ENCODE measurements at regions not wholly inside any gene's neighbourhood (a gene's known extent, or its start where the extent isn't known, plus 50 kb on each side); places are given as distances from the start of the nearest gene placed in this dataset.
A peak's percentile ranks its signal among the peaks of the same experiment; 100 is the strongest.
"Not testable (repeated sequence)": the region's sequence is repeated elsewhere in the genome, so short reads cannot be mapped to it uniquely, and the experiment has no call there.

- ATAC-seq (ENCODE audit: low read depth); DNase-seq (ENCODE audit: low spot score); H3K27me3 ChIP-seq (ENCODE audit: insufficient read depth, poor library complexity, severe bottlenecking): not testable (repeated sequence)
Observed at GRCh38 chr9:66245481-66245880, 508.5 kb downstream of the FOXD4L4 start.

GRCh38 chr9:66257581-66257980, 520.6 kb downstream of the FOXD4L4 start:
- H3K36me3 ChIP-seq (ENCODE audit: low read depth); DNase-seq (ENCODE audit: low spot score); H3K27me3 ChIP-seq (ENCODE audit: insufficient read depth, poor library complexity, severe bottlenecking); H3K4me3 ChIP-seq (ENCODE audit: severe bottlenecking); ATAC-seq (ENCODE audit: low read depth); H3K27ac ChIP-seq (ENCODE audit: poor library complexity, severe bottlenecking); H3K4me1 ChIP-seq (ENCODE audit: insufficient read depth, poor library complexity, severe bottlenecking); H3K9me3 ChIP-seq (ENCODE audit: severe bottlenecking): not testable (repeated sequence)

More at GRCh38 chr9:66245481-66245880, 508.5 kb downstream of the FOXD4L4 start:
- not testable (repeated sequence) for H3K4me3 ChIP-seq (ENCODE audit: severe bottlenecking); H3K9me3 ChIP-seq (ENCODE audit: severe bottlenecking); H3K36me3 ChIP-seq (ENCODE audit: low read depth); H3K4me1 ChIP-seq (ENCODE audit: insufficient read depth, poor library complexity, severe bottlenecking); H3K27ac ChIP-seq (ENCODE audit: poor library complexity, severe bottlenecking)

- H3K9me3 ChIP-seq (ENCODE audit: severe bottlenecking); H3K4me1 ChIP-seq (ENCODE audit: insufficient read depth, poor library complexity, severe bottlenecking); H3K36me3 ChIP-seq (ENCODE audit: low read depth); H3K27ac ChIP-seq (ENCODE audit: poor library complexity, severe bottlenecking); ATAC-seq (ENCODE audit: low read depth); H3K4me3 ChIP-seq (ENCODE audit: severe bottlenecking); H3K27me3 ChIP-seq (ENCODE audit: insufficient read depth, poor library complexity, severe bottlenecking); DNase-seq (ENCODE audit: low spot score): not testable (repeated sequence)
Observed at GRCh38 chr9:66261576-66261975, 524.6 kb downstream of the FOXD4L4 start.

GRCh38 chr9:66263621-66264020, 526.7 kb downstream of the FOXD4L4 start:
- not testable (repeated sequence) for H3K9me3 ChIP-seq (ENCODE audit: severe bottlenecking); DNase-seq (ENCODE audit: low spot score); H3K36me3 ChIP-seq (ENCODE audit: low read depth); H3K4me1 ChIP-seq (ENCODE audit: insufficient read depth, poor library complexity, severe bottlenecking); H3K4me3 ChIP-seq (ENCODE audit: severe bottlenecking); H3K27ac ChIP-seq (ENCODE audit: poor library complexity, severe bottlenecking); ATAC-seq (ENCODE audit: low read depth); H3K27me3 ChIP-seq (ENCODE audit: insufficient read depth, poor library complexity, severe bottlenecking)

GRCh38 chr9:66264786-66265185, 527.8 kb downstream of the FOXD4L4 start:
- H3K4me1 ChIP-seq (ENCODE audit: insufficient read depth, poor library complexity, severe bottlenecking); ATAC-seq (ENCODE audit: low read depth); H3K4me3 ChIP-seq (ENCODE audit: severe bottlenecking); H3K36me3 ChIP-seq (ENCODE audit: low read depth); H3K27me3 ChIP-seq (ENCODE audit: insufficient read depth, poor library complexity, severe bottlenecking); H3K9me3 ChIP-seq (ENCODE audit: severe bottlenecking); H3K27ac ChIP-seq (ENCODE audit: poor library complexity, severe bottlenecking); DNase-seq (ENCODE audit: low spot score): not testable (repeated sequence)

- H3K4me1 ChIP-seq (ENCODE audit: insufficient read depth, poor library complexity, severe bottlenecking); H3K36me3 ChIP-seq (ENCODE audit: low read depth); H3K27ac ChIP-seq (ENCODE audit: poor library complexity, severe bottlenecking); H3K27me3 ChIP-seq (ENCODE audit: insufficient read depth, poor library complexity, severe bottlenecking); ATAC-seq (ENCODE audit: low read depth); H3K4me3 ChIP-seq (ENCODE audit: severe bottlenecking); H3K9me3 ChIP-seq (ENCODE audit: severe bottlenecking); DNase-seq (ENCODE audit: low spot score): not testable (repeated sequence)
Observed at GRCh38 chr9:66266202-66266601, 529.3 kb downstream of the FOXD4L4 start.

GRCh38 chr9:66266856-66267430, 530.0 kb downstream of the FOXD4L4 start:
- not testable (repeated sequence) for H3K9me3 ChIP-seq (ENCODE audit: severe bottlenecking); H3K27ac ChIP-seq (ENCODE audit: poor library complexity, severe bottlenecking); H3K4me1 ChIP-seq (ENCODE audit: insufficient read depth, poor library complexity, severe bottlenecking); H3K27me3 ChIP-seq (ENCODE audit: insufficient read depth, poor library complexity, severe bottlenecking); H3K36me3 ChIP-seq (ENCODE audit: low read depth); H3K4me3 ChIP-seq (ENCODE audit: severe bottlenecking); ATAC-seq (ENCODE audit: low read depth)
- DNase-seq (ENCODE audit: low spot score), result peak; percentile 32

- not testable (repeated sequence) for DNase-seq (ENCODE audit: low spot score); H3K4me1 ChIP-seq (ENCODE audit: insufficient read depth, poor library complexity, severe bottlenecking); ATAC-seq (ENCODE audit: low read depth); H3K27ac ChIP-seq (ENCODE audit: poor library complexity, severe bottlenecking); H3K27me3 ChIP-seq (ENCODE audit: insufficient read depth, poor library complexity, severe bottlenecking); H3K9me3 ChIP-seq (ENCODE audit: severe bottlenecking); H3K36me3 ChIP-seq (ENCODE audit: low read depth); H3K4me3 ChIP-seq (ENCODE audit: severe bottlenecking)
Observed at GRCh38 chr9:66267684-66268083, 530.7 kb downstream of the FOXD4L4 start.

GRCh38 chr9:66269024-66269423, 532.1 kb downstream of the FOXD4L4 start:
- not testable (repeated sequence) for H3K36me3 ChIP-seq (ENCODE audit: low read depth); H3K4me1 ChIP-seq (ENCODE audit: insufficient read depth, poor library complexity, severe bottlenecking); H3K27ac ChIP-seq (ENCODE audit: poor library complexity, severe bottlenecking); H3K4me3 ChIP-seq (ENCODE audit: severe bottlenecking); H3K9me3 ChIP-seq (ENCODE audit: severe bottlenecking); DNase-seq (ENCODE audit: low spot score); ATAC-seq (ENCODE audit: low read depth); H3K27me3 ChIP-seq (ENCODE audit: insufficient read depth, poor library complexity, severe bottlenecking)

GRCh38 chr9:66269783-66270182, 532.8 kb downstream of the FOXD4L4 start:
- not testable (repeated sequence) for H3K9me3 ChIP-seq (ENCODE audit: severe bottlenecking); H3K36me3 ChIP-seq (ENCODE audit: low read depth); H3K4me1 ChIP-seq (ENCODE audit: insufficient read depth, poor library complexity, severe bottlenecking); ATAC-seq (ENCODE audit: low read depth); H3K27me3 ChIP-seq (ENCODE audit: insufficient read depth, poor library complexity, severe bottlenecking)
- H3K4me3 ChIP-seq (ENCODE audit: severe bottlenecking), result peak overlapping the region; percentile 49
- peak overlapping the region; percentile 20 for H3K27ac ChIP-seq (ENCODE audit: poor library complexity, severe bottlenecking)
- DNase-seq (ENCODE audit: low spot score), result peak; percentile 37

GRCh38 chr9:66278809-66279208, 541.9 kb downstream of the FOXD4L4 start:
- H3K27me3 ChIP-seq (ENCODE audit: insufficient read depth, poor library complexity, severe bottlenecking); H3K36me3 ChIP-seq (ENCODE audit: low read depth); H3K27ac ChIP-seq (ENCODE audit: poor library complexity, severe bottlenecking); H3K4me3 ChIP-seq (ENCODE audit: severe bottlenecking); ATAC-seq (ENCODE audit: low read depth); H3K9me3 ChIP-seq (ENCODE audit: severe bottlenecking); H3K4me1 ChIP-seq (ENCODE audit: insufficient read depth, poor library complexity, severe bottlenecking); DNase-seq (ENCODE audit: low spot score): not testable (repeated sequence)

Data from RWPE2 (cell line).